ENCODE measurements at regions not wholly inside any gene's neighbourhood (a gene's known extent, or its start where the extent isn't known, plus 50 kb on each side); places are given as distances from the start of the nearest gene placed in this dataset.

DNA sequence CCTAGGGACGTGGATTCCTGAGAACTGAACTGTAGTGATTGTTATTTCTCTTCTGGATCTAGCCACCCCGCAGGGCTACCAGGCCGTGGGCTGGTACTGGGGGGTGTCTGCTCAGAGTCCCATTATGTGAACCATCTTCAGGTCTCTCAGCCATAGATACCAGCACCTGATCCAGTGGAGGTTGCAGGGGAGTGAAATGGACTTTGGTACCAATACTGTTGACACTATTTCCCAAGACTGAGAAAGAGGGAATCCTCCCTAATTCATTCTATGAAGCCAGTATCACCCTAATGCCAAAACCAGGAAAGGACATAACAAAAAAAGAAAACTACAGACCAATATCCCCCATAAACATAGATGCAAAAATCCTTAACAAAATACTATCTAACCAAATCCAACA is 237.0 kb upstream of the AGTR1 start:
- TF ChIP-seq POLR2A (IDR thresholded peaks at IDR 0.05), result no peak
- TF ChIP-seq, protein P1, sequence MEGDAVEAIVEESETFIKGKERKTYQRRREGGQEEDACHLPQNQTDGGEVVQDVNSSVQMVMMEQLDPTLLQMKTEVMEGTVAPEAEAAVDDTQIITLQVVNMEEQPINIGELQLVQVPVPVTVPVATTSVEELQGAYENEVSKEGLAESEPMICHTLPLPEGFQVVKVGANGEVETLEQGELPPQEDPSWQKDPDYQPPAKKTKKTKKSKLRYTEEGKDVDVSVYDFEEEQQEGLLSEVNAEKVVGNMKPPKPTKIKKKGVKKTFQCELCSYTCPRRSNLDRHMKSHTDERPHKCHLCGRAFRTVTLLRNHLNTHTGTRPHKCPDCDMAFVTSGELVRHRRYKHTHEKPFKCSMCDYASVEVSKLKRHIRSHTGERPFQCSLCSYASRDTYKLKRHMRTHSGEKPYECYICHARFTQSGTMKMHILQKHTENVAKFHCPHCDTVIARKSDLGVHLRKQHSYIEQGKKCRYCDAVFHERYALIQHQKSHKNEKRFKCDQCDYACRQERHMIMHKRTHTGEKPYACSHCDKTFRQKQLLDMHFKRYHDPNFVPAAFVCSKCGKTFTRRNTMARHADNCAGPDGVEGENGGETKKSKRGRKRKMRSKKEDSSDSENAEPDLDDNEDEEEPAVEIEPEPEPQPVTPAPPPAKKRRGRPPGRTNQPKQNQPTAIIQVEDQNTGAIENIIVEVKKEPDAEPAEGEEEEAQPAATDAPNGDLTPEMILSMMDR (IDR thresholded peaks at IDR 0.05), result no peak
